Osteocyte (in vitro differentiated cells): ENCODE measurements at regions not wholly inside any gene's neighbourhood (a gene's known extent, or its start where the extent isn't known, plus 50 kb on each side); places are given as distances from the start of the nearest gene placed in this dataset.

ENCODE experiments used
- DNase-seq: peaks from one replicate; pipeline ENCODE4 v3.0.0; 2021; ENCODE audit warnings: mixed read lengths; ENCODE audit not compliant: unreplicated experiment; ENCODE audit errors: extremely low spot score
- H3K27ac Mint-ChIP-seq: one replicate; pipeline ENCODE4 v1.8.0; 2021; ENCODE audit warnings: mild to moderate bottlenecking, mixed read lengths; ENCODE audit not compliant: unreplicated experiment
- H3K27me3 Mint-ChIP-seq: one replicate; pipeline ENCODE4 v1.8.0; 2021; ENCODE audit warnings: mixed read lengths; ENCODE audit not compliant: unreplicated experiment
- H3K36me3 Mint-ChIP-seq: one replicate; pipeline ENCODE4 v1.8.0; 2021; ENCODE audit warnings: mixed read lengths; ENCODE audit not compliant: unreplicated experiment
- H3K4me1 Mint-ChIP-seq: one replicate; pipeline ENCODE4 v1.8.0; 2021; ENCODE audit warnings: mixed read lengths; ENCODE audit not compliant: unreplicated experiment
- H3K4me3 Mint-ChIP-seq: one replicate; pipeline ENCODE4 v1.8.0; 2021; ENCODE audit warnings: mild to moderate bottlenecking, moderate library complexity, mixed read lengths; ENCODE audit not compliant: unreplicated experiment
- H3K9me3 Mint-ChIP-seq: one replicate; pipeline ENCODE4 v1.8.0; 2021; ENCODE audit warnings: mixed read lengths; ENCODE audit not compliant: unreplicated experiment
- TF ChIP-seq, protein P1 (sequence below): fragments of 200-600 bp; sonication (generic); IDR thresholded peaks from 2 replicates; pipeline ENCODE4 v1.5.0; 2021; ENCODE audit warnings: antibody characterized with exemption, mild to moderate bottlenecking, moderate library complexity

DNA sequence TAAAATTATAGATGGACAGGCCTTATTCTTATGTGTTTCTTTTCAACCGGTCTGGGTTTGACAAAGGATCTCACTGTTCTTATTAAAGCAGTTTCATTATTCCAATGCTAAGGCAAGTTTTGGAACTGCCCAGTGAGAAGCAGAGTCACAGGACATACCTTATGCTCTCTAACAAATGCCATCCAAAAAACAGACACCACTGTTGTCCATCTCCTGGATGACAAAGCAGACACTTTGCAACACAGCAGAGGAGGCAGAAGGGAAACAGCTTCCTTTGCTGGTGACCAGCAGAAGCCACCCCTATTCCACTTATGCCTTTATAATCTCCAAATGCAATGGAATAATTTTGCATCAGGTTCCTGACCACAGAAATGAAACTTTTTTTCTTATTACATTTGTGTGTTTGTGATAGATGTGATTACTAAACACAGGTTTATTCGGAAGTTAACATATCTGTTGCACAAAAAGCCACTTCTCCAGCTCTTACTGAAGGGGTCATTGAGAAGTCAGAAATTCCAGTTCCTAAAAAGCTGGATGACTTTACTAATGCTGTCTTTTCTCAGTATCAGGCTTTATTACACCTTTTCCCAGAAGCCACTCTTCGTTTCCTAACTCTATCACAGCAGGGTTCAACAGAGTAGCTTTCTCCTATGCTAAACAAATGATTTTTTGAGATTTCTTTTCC, 115.6 kb downstream of the BTG1 start:
- H3K27me3 Mint-ChIP-seq, result no peaks in the 10 kb centered on the region
- TF ChIP-seq, protein P1, sequence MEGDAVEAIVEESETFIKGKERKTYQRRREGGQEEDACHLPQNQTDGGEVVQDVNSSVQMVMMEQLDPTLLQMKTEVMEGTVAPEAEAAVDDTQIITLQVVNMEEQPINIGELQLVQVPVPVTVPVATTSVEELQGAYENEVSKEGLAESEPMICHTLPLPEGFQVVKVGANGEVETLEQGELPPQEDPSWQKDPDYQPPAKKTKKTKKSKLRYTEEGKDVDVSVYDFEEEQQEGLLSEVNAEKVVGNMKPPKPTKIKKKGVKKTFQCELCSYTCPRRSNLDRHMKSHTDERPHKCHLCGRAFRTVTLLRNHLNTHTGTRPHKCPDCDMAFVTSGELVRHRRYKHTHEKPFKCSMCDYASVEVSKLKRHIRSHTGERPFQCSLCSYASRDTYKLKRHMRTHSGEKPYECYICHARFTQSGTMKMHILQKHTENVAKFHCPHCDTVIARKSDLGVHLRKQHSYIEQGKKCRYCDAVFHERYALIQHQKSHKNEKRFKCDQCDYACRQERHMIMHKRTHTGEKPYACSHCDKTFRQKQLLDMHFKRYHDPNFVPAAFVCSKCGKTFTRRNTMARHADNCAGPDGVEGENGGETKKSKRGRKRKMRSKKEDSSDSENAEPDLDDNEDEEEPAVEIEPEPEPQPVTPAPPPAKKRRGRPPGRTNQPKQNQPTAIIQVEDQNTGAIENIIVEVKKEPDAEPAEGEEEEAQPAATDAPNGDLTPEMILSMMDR, result no peak
- peaks cover 31% of the 10 kb centered on the region for H3K4me1 Mint-ChIP-seq
- no peak overlapping the region for H3K27ac Mint-ChIP-seq
- no peak overlapping the region for H3K4me3 Mint-ChIP-seq
- no peaks in the 10 kb centered on the region for H3K36me3 Mint-ChIP-seq
- no peak for DNase-seq
- no peaks in the 10 kb centered on the region for H3K9me3 Mint-ChIP-seq

DNA sequence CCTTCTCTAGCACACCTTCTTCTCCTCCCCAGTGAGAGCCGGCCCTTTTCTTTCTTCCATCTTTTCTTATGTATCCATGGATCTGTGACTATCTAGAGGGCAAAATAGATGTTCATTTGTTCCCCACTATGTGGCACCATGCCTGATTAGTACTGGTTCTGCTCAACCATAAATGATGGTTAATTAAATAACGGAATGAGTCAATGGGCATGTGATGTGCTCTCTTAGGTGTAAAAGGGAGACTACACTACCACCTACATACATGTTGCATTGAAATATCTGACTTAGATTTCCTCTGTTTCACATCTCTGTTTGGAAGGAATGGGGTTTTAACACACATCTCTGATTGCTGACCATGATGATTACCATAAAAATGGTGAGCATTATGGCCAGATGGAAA, 116.5 kb downstream of the BTG1 start:
- Mint-ChIP-seq H3K4me3 (no peak overlapping the region), H3K4me1 (peaks cover 23% of the 10 kb centered on the region), H3K27ac (no peak overlapping the region), H3K27me3 (no peaks in the 10 kb centered on the region), H3K9me3 (no peaks in the 10 kb centered on the region), H3K36me3 (no peaks in the 10 kb centered on the region)
- TF ChIP-seq, protein P1, result no peak
- no peak for DNase-seq

DNA sequence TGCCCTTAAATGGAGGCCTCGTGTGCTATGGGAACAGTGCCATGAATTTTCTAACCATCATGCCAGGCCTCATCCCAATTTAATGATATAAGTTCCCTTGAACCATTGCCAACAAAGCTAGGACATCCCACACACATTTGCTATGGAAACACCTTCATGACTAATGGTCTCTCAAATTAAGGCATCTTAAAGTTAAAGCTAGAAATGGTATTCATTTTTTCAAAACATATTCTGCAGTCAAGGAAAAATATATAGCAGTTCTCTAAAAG, 117.3 kb downstream of the BTG1 start:
- Mint-ChIP-seq H3K4me3 (no peak overlapping the region), H3K27ac (no peak overlapping the region), H3K9me3 (no peaks in the 10 kb centered on the region), H3K4me1 (peaks cover 22% of the 10 kb centered on the region), H3K27me3 (no peaks in the 10 kb centered on the region), H3K36me3 (no peaks in the 10 kb centered on the region)
- DNase-seq, result no peak
- TF ChIP-seq, protein P1, result no peak

DNA sequence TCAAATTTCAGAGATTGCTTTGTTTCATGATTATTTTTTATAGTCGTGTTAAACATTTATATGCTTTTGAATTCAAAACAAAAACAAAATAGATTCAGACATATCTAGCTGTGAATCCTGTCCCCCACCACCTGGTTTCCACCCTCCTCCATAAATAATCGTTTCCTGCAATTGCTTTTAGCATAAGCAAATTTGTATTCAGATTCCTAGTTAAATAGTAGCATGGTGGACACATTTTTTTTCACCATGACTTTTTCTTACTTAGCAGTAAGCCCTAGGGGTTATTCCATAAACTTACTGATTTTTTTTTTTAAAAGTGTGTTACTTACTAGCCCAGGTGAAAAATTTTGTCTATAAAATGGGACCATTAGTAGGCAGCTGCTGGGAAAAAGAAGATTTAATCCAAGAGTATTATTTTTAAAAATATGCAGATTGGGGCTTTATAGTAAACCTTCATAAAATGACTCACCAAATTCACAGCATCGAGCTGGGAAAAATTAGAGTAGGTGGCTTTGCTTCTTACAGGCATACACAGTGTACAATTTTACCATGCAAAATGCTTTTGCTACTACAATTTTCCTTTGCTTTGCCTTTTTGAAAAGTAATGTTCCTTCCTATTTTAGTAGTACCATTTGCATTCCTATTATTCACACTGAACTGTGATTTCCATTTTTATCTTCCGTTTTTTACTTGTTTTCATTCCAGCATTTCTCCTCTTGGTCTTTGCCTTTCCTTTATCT, 117.8 kb downstream of the BTG1 start:
- Mint-ChIP-seq H3K4me3 (no peak overlapping the region), H3K36me3 (no peaks in the 10 kb centered on the region), H3K27me3 (no peaks in the 10 kb centered on the region), H3K9me3 (no peaks in the 10 kb centered on the region), H3K27ac (no peak overlapping the region), H3K4me1 (peaks cover 22% of the 10 kb centered on the region)
- TF ChIP-seq, protein P1, result no peak
- no peak for DNase-seq

DNA sequence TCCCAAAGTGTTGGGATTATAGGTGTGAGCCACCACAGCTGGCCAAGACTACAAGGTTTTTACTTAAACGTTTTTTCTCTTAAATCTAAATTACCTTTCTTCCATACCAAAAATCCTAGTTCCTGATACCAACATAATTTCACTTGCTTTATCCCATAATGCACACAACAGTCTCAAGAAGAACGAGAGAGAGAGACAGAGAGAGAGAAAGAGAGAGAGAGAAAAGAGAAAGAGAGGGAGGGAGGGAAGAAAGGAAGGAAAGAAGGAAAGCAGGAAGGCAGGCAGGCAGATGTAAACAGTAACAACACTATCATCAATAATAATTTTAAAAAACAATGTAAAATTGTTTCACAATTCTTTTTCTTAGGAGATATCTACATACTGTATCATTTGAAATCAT, 118.4 kb downstream of the BTG1 start:
- Mint-ChIP-seq H3K4me3 (no peak overlapping the region), H3K27me3 (no peaks in the 10 kb centered on the region)

More for the DNA sequence above, 118.4 kb downstream of the BTG1 start:
- no peak for DNase-seq
- Mint-ChIP-seq H3K9me3 (no peaks in the 10 kb centered on the region), H3K36me3 (no peaks in the 10 kb centered on the region), H3K27ac (no peak overlapping the region), H3K4me1 (peaks cover 22% of the 10 kb centered on the region)
- TF ChIP-seq, protein P1, result no peak
